ENCODE measurements at regions not wholly inside any gene's neighbourhood (a gene's known extent, or its start where the extent isn't known, plus 50 kb on each side); places are given as distances from the start of the nearest gene placed in this dataset.

DNA sequence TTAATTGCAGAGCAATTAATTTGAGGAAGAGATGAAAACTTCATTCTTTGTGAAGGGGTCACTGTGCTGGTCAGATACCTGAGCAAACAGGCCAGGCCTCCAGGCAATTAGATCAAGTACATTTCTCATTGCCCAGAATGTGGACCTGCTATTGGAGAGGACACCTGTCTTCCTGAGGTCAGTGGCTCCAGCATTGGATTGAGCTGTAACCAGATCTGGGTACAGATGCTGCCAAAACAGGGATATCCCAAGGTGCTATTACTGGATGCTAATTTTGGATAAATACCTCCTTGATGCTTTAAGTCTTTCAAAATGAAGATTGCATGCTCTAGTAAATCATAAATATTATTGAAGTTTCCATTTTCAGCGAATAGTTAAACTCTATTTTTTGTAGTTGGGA, 131.5 kb downstream of the FAM161A start:
- no peak for DNase-seq (ENCODE audit: low read depth)

DNA sequence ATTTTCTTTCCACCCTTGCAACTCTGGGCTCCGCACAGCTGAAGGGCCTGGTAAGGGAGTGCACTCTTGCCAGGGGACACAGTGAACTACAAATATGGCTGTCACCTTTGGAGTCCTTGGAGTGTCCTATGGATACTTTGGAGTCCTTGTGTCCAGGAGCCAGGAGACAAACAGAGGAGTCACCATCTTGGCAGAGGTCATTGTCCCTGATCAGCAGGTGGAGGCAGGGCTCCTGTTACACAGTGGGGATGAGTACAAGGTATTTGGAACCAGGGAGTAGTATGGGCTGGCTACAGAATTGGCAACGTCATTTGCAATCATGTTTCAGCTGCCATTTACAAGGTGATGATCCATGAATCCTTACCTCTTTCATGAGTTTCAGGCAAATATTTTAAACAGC, 132.5 kb downstream of the FAM161A start:
- DNase-seq (ENCODE audit: low read depth), result no peak

DNA sequence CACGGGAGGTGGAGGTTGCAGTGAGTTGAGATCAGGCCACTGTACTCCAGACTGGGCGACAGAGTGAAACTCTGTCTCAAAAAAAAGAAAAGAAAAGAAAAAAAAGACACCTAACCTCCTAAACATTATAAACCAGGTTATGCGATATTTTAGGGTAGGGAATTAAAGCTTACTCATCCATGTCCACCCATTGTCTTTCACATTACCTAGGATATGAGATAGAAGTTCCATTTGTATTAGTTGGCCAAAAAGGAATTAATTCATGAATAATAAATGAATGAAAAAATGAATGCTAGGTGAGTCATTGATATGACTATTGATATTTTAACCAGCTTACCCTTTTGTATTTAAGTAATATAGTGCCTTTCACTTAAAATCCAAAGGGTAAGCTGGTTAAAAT, 132.9 kb downstream of the FAM161A start:
- DNase-seq (ENCODE audit: low read depth), result no peak

DNA sequence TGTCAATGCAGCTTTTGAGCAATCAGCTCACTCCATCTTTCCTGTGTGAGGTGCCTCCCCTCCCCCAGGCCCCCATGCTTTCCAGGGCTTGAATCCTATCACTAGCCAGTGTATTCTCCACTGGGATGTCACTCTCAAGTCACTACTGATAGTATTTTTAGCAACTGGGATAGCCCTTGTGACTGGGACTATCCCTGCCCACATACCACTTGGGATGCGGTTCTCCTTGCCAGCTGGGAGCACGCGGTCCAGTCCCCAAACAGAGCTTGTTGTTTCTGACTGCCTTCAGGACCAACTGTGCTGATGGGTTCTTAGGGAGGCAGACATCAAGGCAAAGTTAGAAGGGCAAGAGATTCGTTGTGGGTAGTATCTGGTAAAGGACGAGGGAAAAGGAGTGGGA, 134.9 kb downstream of the FAM161A start:
- no peak for DNase-seq (ENCODE audit: low read depth)

DNA sequence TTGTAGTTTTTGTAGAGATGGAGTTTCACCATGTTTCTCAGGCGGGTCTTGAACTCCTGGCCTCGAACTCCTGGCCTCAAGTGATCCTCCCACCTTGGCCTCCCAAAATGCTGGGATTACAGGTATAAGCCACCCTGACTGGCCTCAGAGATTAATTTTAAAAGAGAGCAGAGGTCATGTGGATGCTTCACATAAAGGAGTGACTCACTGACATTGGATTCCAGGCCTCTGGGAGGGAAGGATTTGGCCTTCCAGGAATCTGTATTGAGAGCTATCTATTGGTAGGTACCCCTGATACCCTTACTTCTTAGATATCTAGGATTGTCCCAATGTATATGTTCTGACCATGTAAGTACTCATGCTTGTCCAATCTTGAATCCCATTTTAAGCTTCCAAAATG, 138.4 kb downstream of the FAM161A start:
- peak; percentile 11 for DNase-seq (ENCODE audit: low read depth)

DNA sequence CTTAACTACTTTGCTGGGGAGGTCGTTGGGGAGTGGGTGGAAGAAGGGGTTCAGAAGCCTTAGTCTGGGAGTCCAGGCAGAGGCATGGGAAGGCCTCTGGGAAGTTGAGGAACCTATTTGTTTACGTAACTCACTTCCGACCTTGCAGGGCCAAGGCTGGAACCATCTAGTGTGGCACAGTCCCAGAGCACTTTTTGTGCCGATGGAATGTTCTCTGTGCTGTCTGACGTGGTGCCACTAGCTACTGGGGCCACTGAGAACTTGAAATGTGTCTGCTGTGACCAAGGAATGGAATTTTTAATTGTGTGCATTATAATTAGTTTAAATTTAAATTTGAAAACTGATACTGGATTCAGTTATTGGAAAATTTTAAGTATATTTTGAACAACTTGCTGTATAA, 139.7 kb downstream of the FAM161A start:
- no peak for DNase-seq (ENCODE audit: low read depth)

DNA sequence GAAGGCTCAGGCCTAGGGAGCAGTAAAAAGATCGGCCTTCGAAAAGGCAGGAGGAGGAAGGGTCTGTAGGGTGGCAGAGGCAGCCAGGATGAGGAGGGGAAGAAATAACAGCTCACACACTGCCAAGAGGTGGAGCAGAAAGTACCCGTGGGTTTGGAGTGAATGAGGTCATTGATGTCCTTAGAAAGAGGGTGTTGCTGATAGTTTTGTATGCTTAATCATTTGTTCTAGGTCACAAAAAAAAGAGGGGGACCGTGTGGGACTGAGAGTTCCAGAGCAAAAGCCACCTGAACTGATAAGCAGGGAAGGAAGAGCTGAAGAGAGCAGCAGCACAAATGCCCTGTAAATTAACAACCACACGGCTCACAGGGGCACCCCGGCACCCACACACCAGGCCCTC, 140.4 kb downstream of the FAM161A start:
- DNase-seq (ENCODE audit: low read depth), result no peak

DNA sequence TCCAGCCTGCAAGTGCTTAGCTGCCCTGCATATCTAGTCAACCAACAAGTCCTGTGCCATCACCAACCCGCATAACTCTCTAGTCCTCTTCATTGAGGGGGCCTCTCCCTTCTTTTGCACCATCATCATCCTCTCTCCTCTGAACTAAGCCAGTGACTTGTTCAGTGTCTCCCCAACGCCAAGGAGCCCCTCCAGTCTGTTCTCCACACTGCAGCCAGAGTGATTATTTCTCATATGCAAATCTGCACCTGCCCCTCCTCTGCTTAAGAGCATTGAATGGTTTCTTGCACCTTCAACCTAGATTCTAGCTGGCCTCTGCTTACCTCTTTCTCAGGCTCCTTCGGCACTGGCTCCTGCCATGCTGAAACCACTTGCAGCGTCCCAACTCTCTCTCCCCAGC, 141.8 kb downstream of the FAM161A start:
- no peak for DNase-seq (ENCODE audit: low read depth)

DNA sequence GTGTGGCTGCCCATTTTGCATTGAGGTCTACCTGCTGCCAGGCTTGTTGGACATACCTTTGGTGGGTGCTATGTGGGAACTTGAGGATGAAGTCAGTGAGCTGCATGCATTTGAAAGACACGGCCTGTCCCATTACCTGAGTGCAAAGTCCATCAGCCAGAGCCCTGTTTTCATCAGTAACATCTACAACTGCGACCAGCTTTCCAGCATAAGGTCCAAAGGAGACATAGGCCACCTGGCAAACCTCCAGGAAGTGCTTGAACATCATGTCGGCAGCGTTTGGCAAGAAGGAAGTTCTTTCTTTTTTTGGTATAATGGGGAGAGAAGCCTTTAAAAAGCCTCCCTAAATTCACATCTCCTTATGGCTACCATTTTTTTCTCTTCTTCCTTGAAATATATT, 143.1 kb downstream of the FAM161A start:
- no peak for DNase-seq (ENCODE audit: low read depth)

DNA sequence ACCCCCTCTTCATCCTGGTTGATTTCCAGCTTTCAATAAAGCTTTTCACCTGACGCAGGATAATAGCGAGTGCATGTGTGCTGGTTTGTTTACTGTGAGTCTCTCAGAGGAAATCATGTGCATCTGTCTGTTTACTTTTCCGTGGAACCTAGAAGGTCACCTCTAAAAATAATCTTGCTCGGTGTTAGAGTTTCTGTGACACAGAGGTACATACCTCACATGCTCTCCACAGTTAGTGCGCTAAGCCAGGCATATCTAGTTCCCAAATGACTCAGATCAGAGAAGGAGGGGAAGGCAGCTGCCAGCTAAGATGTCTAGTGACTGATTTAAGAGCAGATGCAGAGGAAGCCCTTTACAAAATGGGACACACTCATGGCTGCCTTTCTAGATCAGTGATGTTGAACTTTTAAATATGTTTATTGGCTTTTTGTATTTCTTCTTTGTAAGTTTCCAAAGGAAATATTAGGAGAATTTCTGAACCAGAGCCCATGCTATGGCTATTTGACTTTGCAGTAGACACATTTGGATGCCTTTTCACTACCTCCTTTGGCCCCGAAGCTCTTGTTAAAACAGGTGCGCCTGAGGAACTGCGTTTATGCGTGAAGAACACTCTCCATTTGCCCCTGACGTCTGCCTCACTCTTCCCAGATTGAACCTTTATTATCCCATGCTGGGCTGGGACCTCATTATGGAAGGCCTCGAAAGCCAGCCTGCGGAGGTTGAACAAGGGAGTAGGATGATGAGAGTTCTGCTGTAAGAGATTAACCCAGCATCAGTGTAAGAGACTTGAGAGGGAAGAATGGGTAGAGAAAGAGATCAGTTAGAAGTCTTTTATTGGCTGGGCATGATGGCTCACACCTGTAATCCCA, 145.6 kb downstream of the FAM161A start:
- peak; percentile 45 for DNase-seq (ENCODE audit: low read depth)

DNA sequence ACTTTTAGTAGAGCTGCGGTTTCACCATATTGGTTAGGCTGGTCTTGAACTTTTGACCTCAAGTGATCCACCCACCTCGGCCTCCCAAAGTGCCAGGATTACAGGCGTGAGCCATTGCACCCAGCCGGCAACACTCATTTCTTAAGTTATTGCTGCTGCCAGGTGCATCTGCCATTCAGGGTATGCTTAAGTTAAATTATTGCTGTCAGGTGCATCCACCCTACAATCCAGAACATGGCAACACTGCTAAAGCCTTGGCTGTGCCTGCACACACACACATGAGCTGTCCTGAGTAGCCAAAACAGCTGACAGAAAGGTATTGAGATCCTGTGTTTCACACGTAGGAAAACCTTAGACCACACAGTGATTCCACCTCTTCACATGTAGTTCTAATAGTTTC, 148.2 kb downstream of the FAM161A start:
- no peak for DNase-seq (ENCODE audit: low read depth)

DNA sequence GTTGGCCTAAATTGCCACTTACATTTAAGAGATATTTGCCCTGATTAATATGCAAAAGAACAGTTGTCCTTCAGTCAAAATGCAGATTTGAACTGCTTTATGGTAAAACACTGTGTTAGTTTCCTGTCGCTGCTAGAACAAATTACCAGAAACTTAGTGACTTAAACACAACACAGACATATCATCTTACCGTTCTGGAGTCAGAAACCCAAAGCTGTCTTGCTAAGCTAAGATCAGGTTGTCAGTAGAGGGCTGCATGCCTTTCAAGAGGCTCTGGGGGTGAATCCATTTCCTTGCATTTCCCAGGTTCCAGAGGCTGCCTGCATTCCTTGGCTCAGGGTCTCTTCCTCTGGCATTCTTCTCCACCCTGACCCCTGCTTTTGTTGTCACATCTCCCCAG, 149.5 kb downstream of the FAM161A start:
- no peak for DNase-seq (ENCODE audit: low read depth)

DNA sequence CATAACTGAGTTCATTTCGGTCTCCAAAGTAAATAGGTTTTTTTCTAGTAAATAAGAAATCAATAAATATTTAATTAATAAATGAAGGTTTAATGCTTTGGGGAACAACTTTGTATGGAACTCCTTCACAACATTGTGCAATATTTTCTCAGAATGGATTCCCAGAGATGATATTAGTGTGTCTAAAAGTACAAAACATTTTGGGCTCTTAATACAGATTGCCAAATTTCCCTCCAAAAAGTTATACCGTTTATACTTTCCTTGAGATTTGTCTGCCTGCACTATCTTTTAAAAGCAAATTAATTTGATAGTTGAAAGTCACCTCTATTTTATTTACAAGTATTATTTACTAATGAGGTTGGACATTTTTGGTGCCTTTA, 151.8 kb downstream of the FAM161A start:
- DNase-seq (ENCODE audit: low read depth), result no peak

DNA sequence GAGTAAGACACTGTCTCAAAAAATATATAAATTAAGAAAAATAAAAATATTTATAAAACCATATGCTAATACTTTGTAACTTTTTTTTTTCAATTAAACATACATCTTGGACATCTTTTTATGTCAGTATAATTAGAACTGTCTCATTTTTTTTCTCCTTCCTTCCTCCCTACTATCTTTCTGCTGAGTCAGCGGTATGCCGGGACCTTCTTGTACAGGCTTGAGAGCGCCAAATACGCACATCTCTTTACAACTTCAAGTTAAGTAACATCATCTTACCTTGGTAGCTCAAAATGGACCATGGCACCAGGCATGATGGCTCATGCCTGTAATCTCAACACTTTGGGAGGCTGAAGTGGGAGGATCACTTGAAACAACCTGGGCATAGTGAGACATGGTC, 153.4 kb downstream of the FAM161A start:
- DNase-seq (ENCODE audit: low read depth), result no peak

DNA sequence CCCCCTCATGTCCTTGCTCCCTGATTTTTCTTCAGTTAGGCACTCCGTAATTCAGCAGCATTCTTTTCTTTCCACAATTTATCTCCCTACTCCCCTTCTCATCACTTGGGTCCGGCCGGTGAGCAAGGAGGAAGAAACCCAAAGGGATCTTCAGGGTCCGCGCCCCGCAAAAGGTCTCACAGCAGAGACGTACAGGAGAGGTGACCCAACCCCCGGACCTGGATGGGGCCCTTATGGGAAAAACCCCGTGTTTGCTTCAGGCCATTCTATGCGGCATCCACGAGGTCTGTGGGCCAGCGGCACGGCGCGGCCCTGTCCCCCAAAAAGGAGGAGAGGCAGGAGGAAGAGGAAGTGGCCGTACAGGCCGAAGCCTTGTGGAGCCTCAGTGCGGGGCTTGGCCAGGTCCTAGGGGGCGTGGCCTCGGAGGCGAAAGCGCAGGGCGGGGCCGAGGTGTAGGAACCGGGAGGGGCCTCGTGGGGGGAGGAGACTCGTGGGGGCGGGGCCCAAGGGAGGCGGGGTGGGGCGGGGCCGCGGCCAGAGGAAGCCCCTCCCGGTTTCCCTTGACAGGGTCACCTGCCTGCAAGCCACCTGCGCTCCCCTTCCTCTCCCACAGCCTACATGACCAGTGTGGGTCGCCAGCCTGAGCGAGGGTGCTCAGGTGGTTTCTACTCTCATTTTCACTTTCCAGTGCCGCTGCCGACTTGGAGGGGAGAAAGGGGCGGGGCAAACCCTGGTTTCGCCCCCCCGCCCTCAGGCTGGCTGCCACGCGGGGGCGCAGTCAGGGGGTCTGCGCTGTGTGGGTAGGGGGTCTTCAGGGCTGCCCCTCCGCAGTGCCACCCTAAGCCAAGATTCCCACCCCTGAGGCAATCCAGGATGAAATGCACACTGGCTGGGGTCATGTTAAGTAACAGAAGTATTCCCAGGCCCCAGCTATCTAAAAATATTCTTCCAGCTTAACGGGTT, 156.4 kb upstream of the XPO1 start:
- peak; percentile 91 for DNase-seq (ENCODE audit: low read depth)

DNA sequence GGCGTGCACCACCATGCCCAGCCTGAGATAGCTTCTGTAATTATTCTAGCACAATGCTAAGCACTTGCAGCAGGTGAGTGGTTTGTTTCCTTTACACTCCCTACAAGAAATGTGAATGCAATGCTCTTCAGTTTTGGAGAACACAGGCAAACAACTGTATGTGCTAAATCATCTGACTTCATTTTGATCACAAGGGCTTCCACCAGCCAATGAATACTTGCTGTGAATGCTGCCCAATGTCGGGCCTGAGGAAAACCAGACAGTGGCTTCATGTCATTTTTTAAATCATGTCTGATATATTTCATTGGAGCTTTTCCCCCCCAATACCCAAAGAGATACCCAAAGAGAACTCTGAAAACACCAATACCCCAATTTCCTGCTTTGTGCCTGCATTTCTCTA, 155.6 kb upstream of the XPO1 start:
- DNase-seq (ENCODE audit: low read depth), result no peak

DNA sequence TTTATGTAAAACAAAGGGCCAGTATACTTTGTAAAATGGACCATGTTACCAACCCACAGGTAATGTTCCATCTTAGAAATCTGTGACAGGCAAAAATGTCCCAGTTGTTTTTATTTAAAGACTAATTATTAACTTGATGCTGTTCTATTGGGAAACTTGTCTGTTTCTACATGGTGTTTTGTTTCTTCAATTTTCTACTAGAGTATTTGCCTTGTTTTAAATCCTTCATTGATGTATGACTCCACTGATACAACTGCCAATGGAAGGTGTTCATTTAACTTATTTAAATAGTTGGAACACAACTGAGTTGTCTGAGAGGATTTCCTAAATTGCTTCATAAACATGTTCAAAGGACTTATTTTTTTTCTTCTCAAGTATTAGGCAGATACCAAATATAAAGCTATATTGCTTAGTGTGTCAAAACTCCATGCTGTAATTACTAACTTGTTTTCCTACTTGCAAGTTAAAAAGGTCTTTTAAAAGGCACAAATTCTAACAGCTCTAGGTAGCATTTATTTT, 152.0 kb upstream of the XPO1 start:
- DNase-seq (ENCODE audit: low read depth), result no peak

DNA sequence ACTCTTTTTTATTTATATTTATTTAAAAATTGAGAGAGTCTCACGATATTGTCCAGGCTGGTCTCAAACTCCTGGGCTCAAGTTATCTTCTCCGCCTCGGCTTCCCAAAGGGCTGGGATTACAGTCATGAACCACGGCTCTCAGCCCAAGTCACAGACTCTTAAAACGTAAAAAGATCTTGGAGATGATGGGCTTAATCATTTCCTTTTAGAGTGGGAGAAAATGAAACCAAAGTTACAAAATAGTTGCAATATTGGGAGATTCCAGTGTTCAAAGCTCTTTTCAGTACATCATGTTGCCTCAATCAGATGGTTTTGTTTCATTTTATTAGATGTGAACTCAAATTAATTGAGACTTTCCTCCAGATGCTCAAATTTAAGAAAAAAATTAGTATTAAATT, 151.4 kb upstream of the XPO1 start:
- DNase-seq (ENCODE audit: low read depth), result peak; percentile 33

DNA sequence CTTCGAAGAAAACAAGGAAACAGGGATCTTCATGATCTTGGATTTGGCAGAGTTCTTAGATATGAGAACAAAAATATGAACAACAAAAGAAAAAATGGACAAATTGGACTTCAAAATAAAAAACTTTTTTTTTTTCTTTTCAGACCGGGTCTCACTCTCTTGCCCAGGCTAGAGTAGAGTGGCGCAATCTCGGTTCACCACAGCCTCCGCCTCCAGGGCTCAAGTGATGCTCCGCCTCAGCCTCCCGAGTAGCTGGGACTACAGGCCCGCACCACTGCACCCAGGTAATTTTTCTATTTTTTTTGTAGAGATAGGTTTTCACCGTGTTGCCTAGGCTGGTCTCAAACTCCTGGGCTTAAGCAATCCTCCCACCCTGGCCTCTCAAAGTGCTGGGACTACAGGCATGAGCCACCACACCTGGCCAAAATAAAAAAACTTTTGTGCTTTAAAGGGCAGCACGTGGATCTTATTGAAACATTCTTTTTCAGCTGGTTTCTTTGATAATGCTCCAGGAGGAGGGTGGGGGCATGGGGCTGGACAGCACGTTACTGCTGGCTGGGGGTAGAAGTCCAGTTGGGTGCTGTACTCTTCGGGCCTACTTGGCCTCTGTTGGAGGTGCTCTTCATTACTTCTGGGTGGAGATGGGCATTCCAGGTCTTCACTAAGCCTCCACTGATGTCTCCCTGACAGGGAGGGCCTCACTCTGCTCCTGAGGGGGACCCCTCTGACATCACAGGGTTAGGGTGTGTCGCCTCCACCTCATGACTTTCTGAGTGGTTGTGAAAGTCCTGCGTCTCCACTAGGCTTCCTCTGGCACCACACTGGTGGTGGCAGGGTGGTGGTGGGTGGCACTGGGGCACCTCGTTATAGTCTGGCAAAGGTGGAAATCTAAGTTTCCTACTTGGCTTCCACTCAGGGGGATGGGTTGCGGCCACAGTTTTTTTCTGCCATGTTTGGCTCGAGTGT, 150.5 kb upstream of the XPO1 start:
- no peak for DNase-seq (ENCODE audit: low read depth)

DNA sequence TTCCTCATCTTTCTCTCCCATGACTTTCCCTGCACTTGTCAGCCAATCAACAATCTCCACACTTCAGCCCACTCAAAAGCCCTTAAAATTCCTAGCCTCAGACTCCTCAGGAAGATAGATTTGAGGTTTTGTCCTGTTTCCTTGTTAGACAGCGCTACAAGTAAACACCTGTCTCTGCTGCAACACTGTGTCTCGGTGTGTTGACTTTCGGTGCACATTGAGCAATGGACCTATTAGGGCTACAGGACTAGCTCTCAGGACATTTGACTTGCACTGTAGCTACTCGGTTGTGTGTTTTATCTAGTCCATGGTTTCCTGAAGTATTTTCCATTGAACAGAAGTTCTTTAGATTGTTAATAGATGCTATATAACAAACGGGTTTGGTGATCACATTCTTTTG, 140.9 kb upstream of the XPO1 start:
- no peak for DNase-seq (ENCODE audit: low read depth)

DNA sequence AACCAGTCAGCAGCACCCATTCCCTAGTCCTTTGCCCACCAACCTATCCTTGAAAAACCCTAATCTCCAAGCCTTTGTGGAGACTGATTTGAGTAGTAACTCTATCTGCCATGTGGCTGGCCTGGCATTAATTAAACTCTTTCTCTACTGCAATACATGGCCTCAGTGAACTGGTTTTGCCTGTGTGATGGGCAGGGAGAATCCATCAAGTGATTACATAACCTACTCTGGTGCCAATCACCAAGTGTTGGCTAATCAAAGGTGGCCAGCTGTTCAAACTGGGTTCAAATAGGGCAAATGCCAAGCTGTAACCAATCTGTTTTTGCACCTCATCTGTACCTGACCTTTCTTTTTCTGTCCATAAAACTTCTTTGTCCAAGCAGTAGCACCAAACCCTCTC, 139.8 kb upstream of the XPO1 start:
- DNase-seq (ENCODE audit: low read depth), result no peak

DNA sequence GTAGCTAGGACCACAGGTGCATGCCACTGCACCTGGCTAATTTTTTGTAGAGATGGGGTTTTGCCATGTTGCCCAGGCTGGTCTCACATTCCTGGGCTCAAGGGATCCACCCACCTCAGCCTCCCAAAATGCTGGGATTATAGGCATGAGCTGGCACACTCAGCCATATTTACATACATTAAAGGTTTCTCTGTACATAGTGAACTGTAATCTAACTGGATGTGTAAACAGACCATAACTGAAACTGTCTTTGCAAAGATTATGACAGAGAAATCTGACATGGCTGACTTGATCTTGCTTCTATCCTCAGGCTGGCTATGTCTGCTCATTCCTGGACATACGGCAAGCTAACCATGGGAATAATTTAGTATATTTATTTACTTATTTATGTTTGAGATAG, 139.2 kb upstream of the XPO1 start:
- DNase-seq (ENCODE audit: low read depth), result no peak

All from EH (cell line).